Neuronal stem cell (in vitro differentiated cells): ENCODE measurements at regions not wholly inside any gene's neighbourhood (a gene's known extent, or its start where the extent isn't known, plus 50 kb on each side); places are given as distances from the start of the nearest gene placed in this dataset.

Experiments used
- DNase-seq: peaks from one replicate; pipeline ENCODE4 v3.0.0-alpha.2; 2013; ENCODE audit warnings: low spot score
- H2AFZ ChIP-seq: one replicate; pipeline ENCODE4 v1.6.1; 2013; ENCODE audit warnings: mild to moderate bottlenecking, low read length, inconsistent platforms
- H2AK5ac ChIP-seq: 2 replicates; pipeline ENCODE4 v1.6.1; 2013; ENCODE audit warnings: low read depth, mild to moderate bottlenecking, inconsistent platforms, low read length, moderate library complexity, mixed read lengths
- H2BK120ac ChIP-seq: 2 replicates; pipeline ENCODE4 v1.6.1; 2013; ENCODE audit warnings: low read depth, mild to moderate bottlenecking, inconsistent platforms, low read length, moderate library complexity, mixed read lengths
- H2BK12ac ChIP-seq: one replicate; pipeline ENCODE4 v1.6.1; 2013; ENCODE audit warnings: low read length, inconsistent platforms
- H2BK15ac ChIP-seq: 2 replicates; pipeline ENCODE4 v1.6.1; 2013; ENCODE audit warnings: mild to moderate bottlenecking, low read length, inconsistent platforms, mixed read lengths
- H2BK5ac ChIP-seq: one replicate; pipeline ENCODE4 v1.6.1; 2013; ENCODE audit warnings: inconsistent platforms, mild to moderate bottlenecking, low read length, moderate library complexity
- H3K14ac ChIP-seq: one replicate; pipeline ENCODE4 v1.6.1; 2013; ENCODE audit warnings: low read length, inconsistent platforms
- H3K18ac ChIP-seq: 2 replicates; pipeline ENCODE4 v1.6.1; 2013; ENCODE audit warnings: low read length, inconsistent platforms
- H3K23ac ChIP-seq: 2 replicates; pipeline ENCODE4 v1.6.1; 2013; ENCODE audit warnings: low read depth, mild to moderate bottlenecking, mixed read lengths, low read length, inconsistent platforms; ENCODE audit not compliant: poor library complexity
- H3K27ac ChIP-seq: replicated peaks from 3 replicates; pipeline ENCODE4 v1.5.1; 2013; ENCODE audit warnings: low read length, inconsistent platforms
- H3K27me3 ChIP-seq, 3 experiments: 2 replicates each; pipeline ENCODE4 v1.6.1; 2013; ENCODE audit warnings: low read length in 3 of 3, mild to moderate bottlenecking in 2 of 3, inconsistent platforms in 1 of 3, low read depth in 1 of 3, mixed read lengths in 1 of 3, moderate library complexity in 1 of 3; ENCODE audit not compliant: control insufficient read depth in 3 of 3, insufficient read depth in 3 of 3
- H3K36me3 ChIP-seq, 2 donors: replicated peaks in 1 of 2; 2 replicates each; pipeline ENCODE4 v1.6.1; 2013; ENCODE audit warnings: low read length in 2 of 2; ENCODE audit not compliant: control insufficient read depth in 2 of 2, insufficient read depth in 2 of 2
- H3K4ac ChIP-seq: 2 replicates; pipeline ENCODE4 v1.6.1; 2013; ENCODE audit warnings: inconsistent platforms, mild to moderate bottlenecking, low read length, moderate library complexity
- H3K4me1 ChIP-seq, 2 donors: 1 replicate in 1 of 2; 2 replicates in 1 of 2; pipeline ENCODE4 v1.6.1; 2013; ENCODE audit warnings: low read length in 2 of 2, low read depth in 1 of 2; ENCODE audit not compliant: control insufficient read depth in 2 of 2, insufficient read depth in 1 of 2
- H3K4me2 ChIP-seq: one replicate; pipeline ENCODE4 v1.6.1; 2013; ENCODE audit warnings: mild to moderate bottlenecking, low read length, inconsistent platforms; ENCODE audit not compliant: insufficient read depth, poor library complexity, severe bottlenecking
- H3K4me3 ChIP-seq, 2 donors: 2 replicates each; pipeline ENCODE4 v1.5.1; 2013; ENCODE audit warnings: low read length in 2 of 2, mild to moderate bottlenecking in 2 of 2, inconsistent platforms in 1 of 2, moderate library complexity in 1 of 2
- H3K79me1 ChIP-seq: one replicate; pipeline ENCODE4 v1.6.1; 2013; ENCODE audit warnings: low read depth, mild to moderate bottlenecking, inconsistent platforms, low read length, moderate library complexity
- H3K9ac ChIP-seq: one replicate; pipeline ENCODE4 v1.6.1; 2013; ENCODE audit warnings: mild to moderate bottlenecking, low read depth, low read length, inconsistent platforms; ENCODE audit not compliant: poor library complexity
- H3K9me3 ChIP-seq, 2 donors: replicated peaks in 1 of 2; 2 replicates each; pipeline versions ENCODE3 to v1.6.1; 2013; ENCODE audit warnings: low read length in 2 of 2, mild to moderate bottlenecking in 2 of 2, inconsistent platforms in 1 of 2, low read depth in 1 of 2, mixed read lengths in 1 of 2, moderate library complexity in 1 of 2; ENCODE audit not compliant: control insufficient read depth in 2 of 2, insufficient read depth in 1 of 2
- H4K8ac ChIP-seq: one replicate; pipeline ENCODE4 v1.6.1; 2013; ENCODE audit warnings: low read depth, mild to moderate bottlenecking, inconsistent platforms, low read length, moderate library complexity
- H4K91ac ChIP-seq: one replicate; pipeline ENCODE4 v1.6.1; 2013; ENCODE audit warnings: low read length, low read depth, mild to moderate bottlenecking, inconsistent platforms; ENCODE audit not compliant: poor library complexity
- WGBS, 2 donors: extraction: QIAGEN DNeasy Blood & Tissue Kit; methylation state at CpG; one replicate each; pipeline ENCODE4 v1.1.7; 2013; ENCODE audit warnings: missing lambda C conversion rate in 2 of 2, mixed read lengths in 1 of 2; ENCODE audit not compliant: insufficient read length in 2 of 2, insufficient replicate concordance in 1 of 2; ENCODE audit errors: extremely low coverage in 2 of 2; 5-methylcytosine and 5-hydroxymethylcytosine counted together

GRCh38 chr3:81095956-81096355, 665.5 kb downstream of the GBE1 start:
- H3K36me3 ChIP-seq: no peaks in the 10 kb centered on the region
- H3K18ac ChIP-seq: no peak overlapping the region

GRCh38 chr3:81094986-81095385, 666.5 kb downstream of the GBE1 start:
- Histone ChIP-seq H3K9me3 (peaks cover 0 to 2% of the 10 kb centered on the region in 2 donors), H3K79me1 (no peaks in the 10 kb centered on the region), H3K23ac (no peak overlapping the region), H3K27me3 (no peaks in the 10 kb centered on the region), H2BK5ac (no peak overlapping the region), H3K27ac (no peak overlapping the region), H3K4me2 (no peak overlapping the region), H3K14ac (no peak overlapping the region), H3K18ac (no peak overlapping the region), H2BK15ac (no peak overlapping the region), H3K9ac (no peak overlapping the region), H2AFZ (no peak overlapping the region), H3K4me3 (no peak overlapping the region), H2AK5ac (no peak overlapping the region), H4K8ac (no peak overlapping the region), H4K91ac (no peak overlapping the region), H2BK120ac (no peak overlapping the region), H3K4ac (no peak overlapping the region), H2BK12ac (no peak overlapping the region), H3K36me3 (no peaks in the 10 kb centered on the region), H3K4me1 (no peaks in the 10 kb centered on the region)
- no peak for DNase-seq
- WGBS, 2 donors: no CpG with 5 or more reads among the region's 7 CpGs

More at GRCh38 chr3:81095956-81096355, 665.5 kb downstream of the GBE1 start:
- Histone ChIP-seq H2BK12ac (no peak overlapping the region), H2BK15ac (no peak overlapping the region), H2AK5ac (no peak overlapping the region), H4K8ac (no peak overlapping the region), H3K27me3 (no peaks in the 10 kb centered on the region), H3K9me3 (peaks cover 0 to 2% of the 10 kb centered on the region in 2 donors), H4K91ac (no peak overlapping the region), H3K79me1 (no peaks in the 10 kb centered on the region), H2BK120ac (no peak overlapping the region), H3K14ac (no peak overlapping the region), H2BK5ac (no peak overlapping the region), H3K4me1 (no peaks in the 10 kb centered on the region), H3K9ac (no peak overlapping the region), H3K4ac (no peak overlapping the region), H3K23ac (no peak overlapping the region), H2AFZ (peak overlapping the region; percentile 29), H3K27ac (no peak overlapping the region), H3K4me3 (no peak overlapping the region), H3K4me2 (no peak overlapping the region)
- DNase-seq: no peak
- no CpG with 5 or more reads among the region's 5 CpGs for WGBS, 2 donors

- no peak overlapping the region for H2BK5ac ChIP-seq
- no peak overlapping the region for H3K4me2 ChIP-seq
- H2BK120ac ChIP-seq: no peak overlapping the region
- H3K9me3 ChIP-seq: peaks cover 0 to 2% of the 10 kb centered on the region in 2 donors
- H3K79me1 ChIP-seq: no peaks in the 10 kb centered on the region
- H2BK15ac ChIP-seq: no peak overlapping the region
- no peaks in the 10 kb centered on the region for H3K27me3 ChIP-seq
- no peak overlapping the region for H3K4ac ChIP-seq
- no peak overlapping the region for H2AFZ ChIP-seq
- no peak overlapping the region for H2BK12ac ChIP-seq
- no peaks in the 10 kb centered on the region for H3K36me3 ChIP-seq
- no peak overlapping the region for H3K27ac ChIP-seq
- no peak overlapping the region for H3K18ac ChIP-seq
- DNase-seq: no peak
- no peak overlapping the region for H3K9ac ChIP-seq
- no peak overlapping the region for H3K14ac ChIP-seq
- no peak overlapping the region for H3K4me3 ChIP-seq
- H4K91ac ChIP-seq: no peak overlapping the region
- no peak overlapping the region for H2AK5ac ChIP-seq
- H3K4me1 ChIP-seq: no peaks in the 10 kb centered on the region
- no CpG with 5 or more reads among the region's 3 CpGs for WGBS, 2 donors
- no peak overlapping the region for H4K8ac ChIP-seq
- H3K23ac ChIP-seq: no peak overlapping the region
Observed at GRCh38 chr3:81087607-81088006, 673.8 kb downstream of the GBE1 start.

- H3K4me1 ChIP-seq: no peaks in the 10 kb centered on the region
- DNase-seq: no peak
Observed at GRCh38 chr3:81086348-81086747, 675.1 kb downstream of the GBE1 start.

More at GRCh38 chr3:81086348-81086747, 675.1 kb downstream of the GBE1 start:
- H3K4me2 ChIP-seq: no peak overlapping the region
- no peak overlapping the region for H3K9ac ChIP-seq
- no peak overlapping the region for H2BK5ac ChIP-seq
- no peak overlapping the region for H4K91ac ChIP-seq
- H2BK120ac ChIP-seq: no peak overlapping the region
- no peak overlapping the region for H2AK5ac ChIP-seq
- H3K27me3 ChIP-seq: no peaks in the 10 kb centered on the region
- H4K8ac ChIP-seq: no peak overlapping the region
- no CpG with 5 or more reads among the region's 2 CpGs for WGBS, 2 donors
- no peak overlapping the region for H3K14ac ChIP-seq
- no peak overlapping the region for H2BK12ac ChIP-seq
- no peak overlapping the region for H2AFZ ChIP-seq
- H3K4ac ChIP-seq: no peak overlapping the region
- no peak overlapping the region for H2BK15ac ChIP-seq
- H3K79me1 ChIP-seq: no peaks in the 10 kb centered on the region
- no peak overlapping the region for H3K23ac ChIP-seq
- no peak overlapping the region for H3K18ac ChIP-seq
- H3K36me3 ChIP-seq: no peaks in the 10 kb centered on the region
- H3K9me3 ChIP-seq: peaks cover 0 to 2% of the 10 kb centered on the region in 2 donors
- H3K4me3 ChIP-seq: no peak overlapping the region
- no peak overlapping the region for H3K27ac ChIP-seq
